GM12873 (cell line): ENCODE measurements at regions not wholly inside any gene's neighbourhood (a gene's known extent, or its start where the extent isn't known, plus 50 kb on each side); places are given as distances from the start of the nearest gene placed in this dataset.

Source experiments
- TF ChIP-seq, protein P1 (sequence below): IDR thresholded peaks from 2 replicates; pipeline ENCODE4 v1.5.1; 2012; ENCODE audit warnings: low read depth, mild to moderate bottlenecking, moderate library complexity, low read length, control low read depth; ENCODE audit not compliant: insufficient read depth; ENCODE audit errors: missing control alignments

DNA sequence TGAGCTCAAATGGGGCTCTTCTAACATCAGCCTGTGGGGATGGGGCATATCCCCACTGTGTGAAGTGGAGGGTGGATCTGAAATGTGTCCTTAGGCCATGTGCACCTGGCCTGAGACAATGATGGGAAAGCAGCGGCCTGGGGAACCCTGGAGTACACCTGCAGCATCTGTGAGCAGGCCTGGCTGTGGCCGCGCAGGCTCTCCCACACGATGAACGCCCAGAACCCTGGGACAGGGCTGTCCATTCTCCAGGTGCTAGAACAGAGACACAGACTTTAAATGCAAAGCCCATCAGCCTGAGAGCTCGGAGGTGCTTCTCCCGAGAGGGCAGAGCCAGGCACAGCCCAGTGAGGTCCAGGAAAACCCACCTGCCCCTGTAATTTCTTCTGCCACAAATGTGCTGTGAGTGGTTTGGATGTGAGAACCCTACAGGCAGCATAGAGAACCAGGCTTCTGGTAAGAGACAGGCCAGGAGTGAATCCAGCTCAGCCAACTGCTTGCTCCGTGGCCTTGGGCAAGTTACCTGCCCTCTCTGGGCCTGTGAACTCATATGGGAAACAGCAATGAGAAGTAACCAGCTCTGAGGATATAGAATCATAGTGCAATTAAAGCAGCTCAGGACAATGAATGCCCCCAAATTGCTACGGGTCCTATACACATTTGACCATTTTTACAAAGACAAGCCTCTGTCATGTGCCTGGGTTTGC, 167.9 kb downstream of the SHANK2 start:
- TF ChIP-seq, protein P1, sequence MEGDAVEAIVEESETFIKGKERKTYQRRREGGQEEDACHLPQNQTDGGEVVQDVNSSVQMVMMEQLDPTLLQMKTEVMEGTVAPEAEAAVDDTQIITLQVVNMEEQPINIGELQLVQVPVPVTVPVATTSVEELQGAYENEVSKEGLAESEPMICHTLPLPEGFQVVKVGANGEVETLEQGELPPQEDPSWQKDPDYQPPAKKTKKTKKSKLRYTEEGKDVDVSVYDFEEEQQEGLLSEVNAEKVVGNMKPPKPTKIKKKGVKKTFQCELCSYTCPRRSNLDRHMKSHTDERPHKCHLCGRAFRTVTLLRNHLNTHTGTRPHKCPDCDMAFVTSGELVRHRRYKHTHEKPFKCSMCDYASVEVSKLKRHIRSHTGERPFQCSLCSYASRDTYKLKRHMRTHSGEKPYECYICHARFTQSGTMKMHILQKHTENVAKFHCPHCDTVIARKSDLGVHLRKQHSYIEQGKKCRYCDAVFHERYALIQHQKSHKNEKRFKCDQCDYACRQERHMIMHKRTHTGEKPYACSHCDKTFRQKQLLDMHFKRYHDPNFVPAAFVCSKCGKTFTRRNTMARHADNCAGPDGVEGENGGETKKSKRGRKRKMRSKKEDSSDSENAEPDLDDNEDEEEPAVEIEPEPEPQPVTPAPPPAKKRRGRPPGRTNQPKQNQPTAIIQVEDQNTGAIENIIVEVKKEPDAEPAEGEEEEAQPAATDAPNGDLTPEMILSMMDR: no peak

DNA sequence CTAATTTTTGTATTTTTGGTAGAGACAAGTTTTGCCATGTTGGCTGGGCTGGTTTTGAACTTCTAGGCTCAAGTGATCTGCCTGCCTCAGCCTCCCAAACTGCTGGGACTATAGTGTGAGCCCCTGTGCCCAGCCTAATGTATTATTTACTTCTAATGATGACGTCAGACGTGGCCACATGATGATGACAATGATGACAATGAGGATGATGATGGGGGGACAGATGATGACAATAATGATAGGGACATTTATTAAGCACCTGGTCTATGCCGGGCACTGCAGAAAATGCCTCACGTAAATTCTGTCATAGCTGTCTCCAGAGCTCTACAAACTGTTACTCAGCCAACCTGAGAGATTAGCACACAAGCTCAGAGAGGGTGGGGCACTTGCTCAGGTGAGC, 169.3 kb downstream of the SHANK2 start:
- TF ChIP-seq, protein P1: no peak

DNA sequence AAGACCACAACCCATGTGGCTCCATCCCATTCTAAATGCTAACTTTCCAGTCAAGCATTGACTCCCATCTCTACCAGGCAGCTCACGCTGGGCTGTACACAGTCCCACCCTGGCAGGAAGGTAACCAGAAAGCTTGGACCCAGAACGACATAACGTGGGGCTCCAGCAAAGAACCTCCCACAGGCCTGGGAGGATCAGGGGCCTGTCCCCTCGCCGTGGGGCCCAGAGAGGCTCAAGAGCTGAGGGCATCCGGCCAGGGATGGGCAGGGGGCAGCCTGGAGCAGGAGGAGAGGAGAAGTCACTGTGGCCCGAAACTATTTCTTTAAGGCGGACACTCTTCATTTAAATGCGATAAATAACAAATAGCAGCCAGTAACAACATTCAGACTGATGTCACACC, 169.9 kb downstream of the SHANK2 start:
- TF ChIP-seq, protein P1: no peak

DNA sequence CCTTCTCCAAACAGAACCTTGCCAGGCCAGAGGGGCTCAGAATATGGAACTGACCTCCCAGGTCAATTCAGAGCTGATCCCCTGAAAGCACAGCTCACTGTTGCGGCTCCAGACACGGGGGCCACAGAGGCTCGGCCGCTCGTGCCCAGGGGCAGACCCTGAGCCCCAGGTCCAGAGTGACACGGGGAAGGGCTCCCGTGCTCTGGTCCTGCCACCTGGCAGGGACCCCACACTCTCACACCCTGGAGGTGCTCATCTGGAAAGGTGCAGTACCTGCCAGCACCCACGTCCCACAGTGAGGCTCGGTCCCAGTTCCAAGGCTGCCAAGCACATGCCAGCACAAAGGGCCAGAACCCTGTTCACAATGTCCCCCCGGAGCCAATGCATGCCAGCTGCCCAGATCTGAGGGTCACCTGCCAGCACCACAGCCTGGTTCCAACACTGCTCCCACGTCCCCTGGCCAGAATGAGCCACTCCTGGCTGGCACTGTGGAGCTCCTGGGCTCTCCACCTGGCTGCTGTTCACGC, 170.6 kb downstream of the SHANK2 start:
- TF ChIP-seq, protein P1: no peak

DNA sequence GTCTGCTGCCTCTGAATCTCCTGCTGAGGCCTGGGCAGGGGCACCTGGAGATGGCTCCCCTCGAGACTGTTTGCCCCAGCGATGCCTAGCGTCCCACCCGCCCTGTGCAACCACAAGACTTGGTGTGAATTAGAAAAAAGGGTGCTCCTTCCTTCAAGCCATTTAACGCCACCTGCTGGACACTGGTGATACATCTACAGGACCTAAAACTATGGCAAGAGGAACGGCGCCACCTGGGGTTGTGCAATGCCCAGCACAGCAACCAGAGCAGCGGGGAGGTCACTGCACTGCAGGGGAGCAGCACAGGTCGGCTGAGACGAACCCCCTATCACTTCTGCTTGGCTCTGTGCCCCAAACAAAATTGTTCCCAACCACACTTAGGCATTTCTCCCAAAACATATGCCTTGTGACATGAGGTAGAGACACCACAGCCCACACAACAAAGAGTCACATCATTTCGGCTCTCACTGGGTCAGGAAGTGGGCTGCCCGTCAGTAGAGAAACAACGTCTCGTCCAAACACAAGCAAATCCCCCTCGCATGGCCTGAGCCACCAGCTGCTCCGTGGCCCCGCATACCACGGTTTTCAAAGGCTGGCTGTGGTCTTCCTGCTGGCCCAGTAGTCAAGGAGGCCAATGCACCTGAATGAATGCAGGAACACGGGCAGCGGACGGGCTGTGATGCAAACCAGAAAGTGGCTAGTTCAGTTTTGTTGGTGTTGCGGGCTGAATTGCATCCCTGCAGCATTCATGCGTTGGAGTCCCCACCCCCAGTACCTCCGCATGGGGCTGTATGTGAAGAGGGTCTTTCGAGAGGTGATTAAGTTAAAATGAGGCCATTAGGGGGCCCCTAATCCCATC, 171.9 kb downstream of the SHANK2 start:
- TF ChIP-seq, protein P1: peak; percentile 86

DNA sequence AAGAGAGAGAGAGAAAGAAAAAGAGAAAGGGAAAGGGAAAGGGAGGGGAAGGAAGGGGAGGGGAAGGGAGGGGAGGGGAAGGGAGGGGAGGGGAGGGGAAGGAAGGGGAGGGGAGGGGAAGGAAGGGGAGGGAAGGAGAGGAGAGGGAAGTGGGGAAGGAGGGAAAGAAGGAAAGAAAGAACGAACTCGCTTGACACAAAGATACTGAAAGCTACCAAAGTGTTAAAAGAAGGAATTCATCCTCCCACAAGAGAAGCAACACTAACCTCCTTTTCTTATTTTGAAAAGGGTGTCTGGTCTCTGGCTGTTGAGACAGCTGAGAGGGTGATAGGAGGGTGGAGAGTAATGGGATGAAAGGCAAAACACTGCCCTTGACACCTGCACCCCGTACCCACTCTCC, 172.6 kb downstream of the SHANK2 start:
- TF ChIP-seq, protein P1: no peak

DNA sequence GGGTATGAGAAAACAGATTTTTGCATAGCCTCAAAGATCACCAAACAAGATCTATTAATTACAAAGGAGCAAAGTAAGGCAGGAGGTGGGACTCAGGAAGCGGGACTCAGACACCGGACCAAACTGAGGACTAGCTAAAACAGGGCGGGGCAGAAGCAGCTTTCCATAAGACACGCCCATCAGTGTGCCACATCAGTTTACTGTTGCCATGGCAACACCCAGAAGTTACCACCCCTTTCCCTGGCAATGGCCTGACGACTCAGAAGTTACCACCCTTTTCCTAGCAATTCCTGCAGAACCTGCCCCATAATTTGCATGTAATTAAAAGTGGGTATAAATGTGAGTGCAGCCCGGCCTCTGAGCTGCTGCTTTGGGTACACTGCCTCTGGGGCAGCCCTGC, 173.9 kb downstream of the SHANK2 start:
- TF ChIP-seq, protein P1: no peak
